Progenitor cell of endocrine pancreas (in vitro differentiated cells): ENCODE measurements at regions not wholly inside any gene's neighbourhood (a gene's known extent, or its start where the extent isn't known, plus 50 kb on each side); places are given as distances from the start of the nearest gene placed in this dataset.

Experiments
- DNase-seq: peaks from one replicate; pipeline ENCODE4 v3.0.0; 2021; ENCODE audit warnings: low spot score; ENCODE audit not compliant: unreplicated experiment
- H3K27ac Mint-ChIP-seq: 2 replicates; pipeline ENCODE4 v1.8.0; 2021; ENCODE audit warnings: mild to moderate bottlenecking, moderate library complexity, mixed read lengths
- H3K27me3 Mint-ChIP-seq: 2 replicates; pipeline ENCODE4 v1.8.0; 2021; ENCODE audit warnings: mixed read lengths
- H3K36me3 Mint-ChIP-seq: 2 replicates; pipeline ENCODE4 v1.8.0; 2022; ENCODE audit warnings: mixed read lengths; ENCODE audit not compliant: insufficient read depth
- H3K4me1 Mint-ChIP-seq: 2 replicates; pipeline ENCODE4 v1.8.0; 2021; ENCODE audit warnings: low read depth, mixed read lengths
- H3K4me3 Mint-ChIP-seq: 2 replicates; pipeline ENCODE4 v1.8.0; 2021; ENCODE audit warnings: low read depth, mild to moderate bottlenecking, moderate library complexity, mixed read lengths
- H3K9me3 Mint-ChIP-seq: 2 replicates; pipeline ENCODE4 v1.8.0; 2021; ENCODE audit warnings: low read depth, mixed read lengths
- TF ChIP-seq, protein P1 (sequence below): fragments of 200-600 bp; sonication (generic); IDR thresholded peaks from one replicate; pipeline ENCODE4 v1.5.0; 2021; ENCODE audit warnings: antibody characterized with exemption, mild to moderate bottlenecking; ENCODE audit not compliant: unreplicated experiment

DNA sequence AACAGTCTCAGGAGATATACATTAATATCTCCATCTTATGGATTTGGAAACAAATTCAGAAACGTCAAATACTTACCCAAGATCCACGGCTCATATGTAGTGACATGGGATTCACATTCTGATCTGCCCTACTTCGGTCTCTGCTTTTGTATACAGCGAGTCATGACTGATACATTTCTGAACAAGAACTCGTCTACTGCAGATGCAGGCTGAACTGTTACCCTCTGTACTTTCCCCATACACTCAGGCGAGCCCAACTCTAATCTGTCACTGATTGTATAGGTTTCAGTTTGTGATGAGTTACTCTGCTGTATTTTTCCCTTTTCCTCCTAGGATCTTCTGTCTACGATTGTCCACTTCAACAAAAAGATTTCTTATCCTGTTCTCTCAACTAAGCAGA, 441.6 kb downstream of the CCDC91 start:
- Mint-ChIP-seq H3K27me3 (no peaks in the 10 kb centered on the region), H3K4me3 (no peak overlapping the region), H3K36me3 (no peaks in the 10 kb centered on the region), H3K27ac (no peak overlapping the region), H3K9me3 (no peaks in the 10 kb centered on the region), H3K4me1 (peaks cover 6% of the 10 kb centered on the region)
- TF ChIP-seq, protein P1, sequence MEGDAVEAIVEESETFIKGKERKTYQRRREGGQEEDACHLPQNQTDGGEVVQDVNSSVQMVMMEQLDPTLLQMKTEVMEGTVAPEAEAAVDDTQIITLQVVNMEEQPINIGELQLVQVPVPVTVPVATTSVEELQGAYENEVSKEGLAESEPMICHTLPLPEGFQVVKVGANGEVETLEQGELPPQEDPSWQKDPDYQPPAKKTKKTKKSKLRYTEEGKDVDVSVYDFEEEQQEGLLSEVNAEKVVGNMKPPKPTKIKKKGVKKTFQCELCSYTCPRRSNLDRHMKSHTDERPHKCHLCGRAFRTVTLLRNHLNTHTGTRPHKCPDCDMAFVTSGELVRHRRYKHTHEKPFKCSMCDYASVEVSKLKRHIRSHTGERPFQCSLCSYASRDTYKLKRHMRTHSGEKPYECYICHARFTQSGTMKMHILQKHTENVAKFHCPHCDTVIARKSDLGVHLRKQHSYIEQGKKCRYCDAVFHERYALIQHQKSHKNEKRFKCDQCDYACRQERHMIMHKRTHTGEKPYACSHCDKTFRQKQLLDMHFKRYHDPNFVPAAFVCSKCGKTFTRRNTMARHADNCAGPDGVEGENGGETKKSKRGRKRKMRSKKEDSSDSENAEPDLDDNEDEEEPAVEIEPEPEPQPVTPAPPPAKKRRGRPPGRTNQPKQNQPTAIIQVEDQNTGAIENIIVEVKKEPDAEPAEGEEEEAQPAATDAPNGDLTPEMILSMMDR, result no peak
- DNase-seq, result no peak

DNA sequence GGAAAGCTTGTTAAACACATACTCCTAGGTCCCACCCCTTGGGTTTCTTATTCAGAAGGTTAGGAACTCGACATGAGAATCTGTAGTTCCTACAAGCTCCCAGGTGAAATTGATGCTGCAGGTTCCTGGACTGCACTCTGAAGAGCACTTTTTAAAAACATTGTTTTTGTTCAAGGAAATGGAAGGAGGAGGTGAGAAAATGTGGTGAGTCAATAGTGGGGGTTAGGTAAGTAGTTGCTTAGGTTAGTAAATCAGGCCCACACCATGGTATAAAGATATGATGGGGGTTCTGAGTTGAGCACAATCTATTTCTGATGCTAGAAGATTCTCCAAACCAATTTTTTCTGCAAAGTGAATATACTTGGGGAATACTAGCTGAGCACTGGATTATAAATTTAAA, 450.3 kb downstream of the CCDC91 start:
- TF ChIP-seq, protein P1, result no peak
- Mint-ChIP-seq H3K4me3 (no peak overlapping the region), H3K27me3 (no peaks in the 10 kb centered on the region)

DNA sequence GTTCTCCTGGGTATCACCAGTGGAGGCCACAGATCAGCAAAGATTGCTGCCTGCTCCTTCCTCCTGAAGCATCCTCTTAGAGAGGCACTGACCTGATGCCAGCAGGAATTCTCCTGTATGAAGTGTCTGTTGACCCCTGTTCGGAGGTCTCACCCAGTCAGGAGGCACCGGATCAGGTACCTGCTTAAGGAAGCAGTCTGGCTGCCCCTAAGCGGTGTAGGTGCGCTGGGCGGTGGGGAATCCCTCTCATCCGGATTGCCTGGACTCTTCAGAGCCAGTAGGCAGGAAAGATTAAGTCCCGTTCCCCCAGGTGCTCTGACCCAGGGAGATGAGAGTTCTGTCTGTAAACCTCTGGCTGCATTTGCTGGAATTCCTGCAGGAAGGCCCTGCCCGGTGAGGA, 455.2 kb downstream of the CCDC91 start:
- Mint-ChIP-seq H3K36me3 (no peaks in the 10 kb centered on the region), H3K27me3 (no peaks in the 10 kb centered on the region), H3K9me3 (peaks cover 8% of the 10 kb centered on the region), H3K27ac (no peak overlapping the region), H3K4me3 (no peak overlapping the region), H3K4me1 (peaks cover 7% of the 10 kb centered on the region)
- no peak for DNase-seq
- TF ChIP-seq, protein P1, result no peak

More for the DNA sequence above, 450.3 kb downstream of the CCDC91 start:
- H3K9me3 Mint-ChIP-seq, result peaks cover 6% of the 10 kb centered on the region
- no peak overlapping the region for H3K27ac Mint-ChIP-seq
- peaks cover 11% of the 10 kb centered on the region for H3K4me1 Mint-ChIP-seq
- H3K36me3 Mint-ChIP-seq, result no peaks in the 10 kb centered on the region
- DNase-seq, result no peak

DNA sequence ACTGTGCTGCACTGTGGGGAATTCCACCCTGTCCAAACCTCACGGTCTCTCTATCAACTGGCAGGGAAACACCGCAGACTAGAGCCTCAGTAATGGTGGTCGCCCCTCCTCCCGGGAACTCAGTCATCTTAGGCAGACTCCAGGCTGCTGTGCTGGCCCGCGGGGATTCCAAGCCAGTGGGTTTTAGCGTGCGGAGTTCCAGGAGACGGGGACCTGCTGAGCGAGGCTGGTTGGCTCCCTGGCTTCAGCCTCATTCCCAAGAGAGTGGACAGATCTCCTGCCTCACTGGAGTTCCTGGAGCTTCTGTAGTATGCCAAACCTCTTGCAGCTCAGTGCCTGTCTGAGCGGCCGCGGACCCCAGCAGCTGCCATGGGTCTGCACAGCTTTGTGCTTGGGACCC, 455.6 kb downstream of the CCDC91 start:
- Mint-ChIP-seq H3K27ac (no peak overlapping the region), H3K4me1 (peaks cover 7% of the 10 kb centered on the region), H3K4me3 (no peak overlapping the region), H3K9me3 (peaks cover 10% of the 10 kb centered on the region), H3K27me3 (no peaks in the 10 kb centered on the region), H3K36me3 (no peaks in the 10 kb centered on the region)
- TF ChIP-seq, protein P1, result no peak
- no peak for DNase-seq

DNA sequence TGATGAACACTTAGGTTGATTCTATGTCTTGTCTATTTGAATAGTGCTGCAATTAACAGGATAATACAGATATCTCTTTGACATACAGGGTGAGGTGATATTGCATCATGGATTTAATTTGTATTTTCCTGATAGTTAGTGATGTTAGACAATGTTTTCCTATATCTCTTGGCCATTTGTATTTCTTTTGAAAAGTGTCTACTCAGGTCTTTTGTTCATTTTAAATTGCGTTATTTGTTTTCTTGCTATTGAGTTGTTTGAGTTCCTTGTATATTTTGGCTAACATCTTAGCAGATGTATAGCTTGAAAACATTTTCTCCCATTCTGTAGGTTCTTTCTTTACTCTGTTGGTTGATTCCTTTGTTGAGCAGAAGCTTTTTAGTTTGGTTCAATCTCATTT, 460.6 kb downstream of the CCDC91 start:
- Mint-ChIP-seq H3K27ac (no peak overlapping the region), H3K4me1 (no peaks in the 10 kb centered on the region), H3K27me3 (no peaks in the 10 kb centered on the region)

More for the DNA sequence above, 460.6 kb downstream of the CCDC91 start:
- TF ChIP-seq, protein P1, result no peak
- DNase-seq, result no peak
- H3K36me3 Mint-ChIP-seq, result no peaks in the 10 kb centered on the region
- peaks cover 15% of the 10 kb centered on the region for H3K9me3 Mint-ChIP-seq
- no peak overlapping the region for H3K4me3 Mint-ChIP-seq
